ENCODE measurements at regions not wholly inside any gene's neighbourhood (a gene's known extent, or its start where the extent isn't known, plus 50 kb on each side); places are given as distances from the start of the nearest gene placed in this dataset.

- Histone ChIP-seq H3K27me3 (no peaks in the 10 kb centered on the region), H3K4me1 (peaks cover 11% of the 10 kb centered on the region), H3K36me3 (no peaks in the 10 kb centered on the region), H3K4me2 (no peak overlapping the region), H4K20me1 (no peaks in the 10 kb centered on the region), H3K9me3 (no peaks in the 10 kb centered on the region), H3K9ac (no peak overlapping the region), H3K4me3 (no peak overlapping the region), H3K27ac (no peak overlapping the region)
- no peak for TF ChIP-seq Cebpa-rat (IDR thresholded peaks at IDR 0.05)
Observed at GRCh38 chr2:2744958-2745715, 414.1 kb upstream of the MYT1L start.

GRCh38 chr2:2744107-2744506, 413.0 kb upstream of the MYT1L start:
- H3K27ac ChIP-seq, result no peak overlapping the region
- TF ChIP-seq Cebpa-rat (IDR thresholded peaks at IDR 0.05), result no peak

DNA sequence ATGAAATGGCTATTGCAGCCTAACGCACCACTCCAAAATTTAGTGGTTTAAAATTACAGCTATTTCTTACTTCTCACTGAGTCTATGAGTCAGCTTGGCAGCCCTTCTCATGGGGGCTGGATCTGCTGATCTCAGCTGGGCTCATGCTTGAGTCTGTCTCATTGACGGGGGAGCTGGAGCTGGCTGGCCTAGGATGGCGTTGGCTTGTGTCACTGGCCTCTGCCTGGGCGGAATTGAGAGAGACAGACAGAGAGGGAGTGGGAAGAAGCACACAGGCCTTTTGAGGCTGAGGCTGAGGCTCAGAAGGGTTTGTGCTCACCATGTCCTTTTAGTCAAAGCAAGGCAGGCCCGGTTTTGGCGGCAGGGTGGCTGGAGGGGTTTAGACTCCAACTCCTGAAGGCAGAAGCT, 412.1 kb upstream of the MYT1L start:
- no peaks in the 10 kb centered on the region for H3K36me3 ChIP-seq
- no peaks in the 10 kb centered on the region for H3K27me3 ChIP-seq
- no peak overlapping the region for H3K9ac ChIP-seq
- no peak overlapping the region for H3K4me2 ChIP-seq
- no peak for TF ChIP-seq Cebpa-rat (IDR thresholded peaks at IDR 0.05)
- no peaks in the 10 kb centered on the region for H3K9me3 ChIP-seq
- H3K27ac ChIP-seq, result no peak overlapping the region
- H4K20me1 ChIP-seq, result no peaks in the 10 kb centered on the region
- peaks cover 11% of the 10 kb centered on the region for H3K4me1 ChIP-seq
- H3K4me3 ChIP-seq, result no peak overlapping the region

More at GRCh38 chr2:2744107-2744506, 413.0 kb upstream of the MYT1L start:
- Histone ChIP-seq H3K4me1 (peaks cover 11% of the 10 kb centered on the region), H3K27me3 (no peaks in the 10 kb centered on the region), H3K9ac (no peak overlapping the region), H3K9me3 (no peaks in the 10 kb centered on the region), H3K4me3 (no peak overlapping the region), H3K36me3 (no peaks in the 10 kb centered on the region), H4K20me1 (no peaks in the 10 kb centered on the region), H3K4me2 (no peak overlapping the region)

DNA sequence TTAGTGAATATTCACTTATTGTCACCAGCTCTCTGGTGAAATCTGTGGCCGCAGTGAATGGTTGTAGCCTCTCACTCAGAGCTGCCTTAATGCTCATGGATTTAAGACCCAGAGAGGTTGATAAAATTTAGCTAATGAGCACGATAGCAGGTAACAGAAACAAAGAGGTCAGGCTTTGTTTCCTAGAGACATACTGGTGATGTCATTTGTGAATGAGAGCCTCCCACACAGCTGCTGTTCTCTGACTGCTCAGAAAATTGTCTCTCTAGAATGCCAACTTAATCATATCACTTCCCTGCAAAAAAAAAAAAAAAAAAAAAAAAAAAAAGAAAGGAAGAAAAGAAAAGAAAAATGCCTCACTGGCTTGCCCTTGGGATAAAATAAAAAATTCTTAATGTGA, 411.7 kb upstream of the MYT1L start:
- Histone ChIP-seq H3K4me2 (no peak overlapping the region), H3K27ac (no peak overlapping the region), H3K9ac (no peak overlapping the region), H3K36me3 (no peaks in the 10 kb centered on the region), H3K9me3 (no peaks in the 10 kb centered on the region), H3K27me3 (no peaks in the 10 kb centered on the region), H3K4me1 (peaks cover 8% of the 10 kb centered on the region), H3K4me3 (no peak overlapping the region), H4K20me1 (no peaks in the 10 kb centered on the region)
- TF ChIP-seq Cebpa-rat (IDR thresholded peaks at IDR 0.05), result no peak

DNA sequence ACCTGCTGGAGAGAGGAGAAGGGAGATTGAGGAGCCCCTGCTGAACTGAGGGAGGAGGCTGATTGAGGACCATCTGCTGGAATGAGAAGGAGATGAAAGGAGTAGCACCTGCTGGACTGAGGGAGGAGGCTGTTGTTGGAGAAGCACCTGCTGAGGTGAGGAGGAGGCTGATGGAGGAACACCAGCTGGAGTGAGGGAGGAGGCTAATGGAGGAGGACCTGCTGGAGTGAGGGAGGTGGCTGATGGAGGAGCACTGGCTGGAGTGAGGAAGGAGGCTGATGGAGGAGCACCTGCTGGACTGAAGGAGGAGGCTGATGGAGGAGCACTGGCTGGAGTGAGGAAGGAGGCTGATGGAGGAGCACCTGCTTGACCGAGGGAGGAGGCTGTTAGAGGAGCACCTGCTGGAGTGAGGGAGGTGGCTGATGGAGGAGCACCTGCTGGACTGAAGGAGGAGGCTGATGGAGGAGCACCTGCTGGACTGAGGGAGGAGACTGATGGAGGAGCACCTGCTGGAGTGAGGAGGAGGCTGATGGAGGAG, 409.2 kb upstream of the MYT1L start:
- no peak for TF ChIP-seq Cebpa-rat (IDR thresholded peaks at IDR 0.05)
- H3K9me3 ChIP-seq, result no peaks in the 10 kb centered on the region

GRCh38 chr2:2739231-2739795, 408.2 kb upstream of the MYT1L start:
- H4K20me1 ChIP-seq, result no peaks in the 10 kb centered on the region

More for the DNA sequence above, 409.2 kb upstream of the MYT1L start:
- H3K4me2 ChIP-seq, result no peak overlapping the region
- no peak overlapping the region for H3K4me3 ChIP-seq
- no peaks in the 10 kb centered on the region for H4K20me1 ChIP-seq
- H3K27ac ChIP-seq, result no peak overlapping the region
- no peaks in the 10 kb centered on the region for H3K36me3 ChIP-seq
- H3K9ac ChIP-seq, result no peak overlapping the region
- H3K4me1 ChIP-seq, result no peaks in the 10 kb centered on the region
- no peaks in the 10 kb centered on the region for H3K27me3 ChIP-seq

DNA sequence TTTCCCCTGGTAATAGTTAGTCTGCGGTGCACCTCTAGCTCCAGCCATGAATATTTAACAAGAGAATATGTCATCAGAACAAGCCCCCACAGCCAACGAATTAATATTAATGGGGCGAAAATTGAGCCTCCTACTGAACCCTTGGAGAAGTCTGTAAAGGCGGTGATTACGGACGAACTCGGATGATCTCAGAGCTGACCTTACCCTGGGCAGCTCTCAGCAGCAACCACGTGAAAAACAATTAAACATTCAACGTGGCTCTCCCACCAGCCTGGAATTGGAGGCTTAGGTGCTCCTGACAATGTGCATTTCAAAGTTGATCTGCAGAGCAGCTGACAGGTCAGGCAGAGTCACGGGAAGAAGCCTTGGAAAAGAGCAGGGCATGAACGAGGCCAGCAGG, 407.6 kb upstream of the MYT1L start:
- H3K4me1 ChIP-seq, result no peaks in the 10 kb centered on the region
- H4K20me1 ChIP-seq, result no peaks in the 10 kb centered on the region
- H3K4me3 ChIP-seq, result no peak overlapping the region
- no peak overlapping the region for H3K27ac ChIP-seq
- H3K27me3 ChIP-seq, result no peaks in the 10 kb centered on the region
- no peak overlapping the region for H3K9ac ChIP-seq
- H3K36me3 ChIP-seq, result no peaks in the 10 kb centered on the region
- TF ChIP-seq Cebpa-rat (IDR thresholded peaks at IDR 0.05), result no peak
- no peak overlapping the region for H3K4me2 ChIP-seq
- no peaks in the 10 kb centered on the region for H3K9me3 ChIP-seq

More at GRCh38 chr2:2739231-2739795, 408.2 kb upstream of the MYT1L start:
- no peak for TF ChIP-seq Cebpa-rat (IDR thresholded peaks at IDR 0.05)
- Histone ChIP-seq H3K4me3 (no peak overlapping the region), H3K9ac (no peak overlapping the region), H3K27ac (no peak overlapping the region), H3K4me2 (no peak overlapping the region), H3K27me3 (no peaks in the 10 kb centered on the region), H3K9me3 (no peaks in the 10 kb centered on the region), H3K36me3 (no peaks in the 10 kb centered on the region), H3K4me1 (no peaks in the 10 kb centered on the region)

DNA sequence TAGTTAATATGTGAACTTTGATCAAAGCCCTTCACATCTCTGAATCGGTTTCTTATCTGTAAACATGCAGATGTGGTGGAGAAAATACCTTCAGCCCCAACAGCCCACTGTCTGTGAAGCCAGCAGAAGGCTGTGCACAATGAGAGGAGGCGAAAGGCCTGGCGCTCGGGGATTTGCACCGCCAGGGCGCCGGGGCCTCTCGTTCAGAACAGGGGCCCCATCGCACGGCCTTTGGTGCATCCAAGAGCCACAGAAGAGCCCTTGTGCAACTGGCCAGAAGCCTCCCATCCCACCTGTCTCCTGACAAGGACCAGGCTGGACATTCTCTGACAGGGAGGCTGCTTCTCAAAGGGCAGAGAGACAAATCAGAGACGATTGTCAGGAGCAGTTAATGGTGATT, 407.2 kb upstream of the MYT1L start:
- H3K27me3 ChIP-seq, result no peaks in the 10 kb centered on the region
- no peaks in the 10 kb centered on the region for H3K36me3 ChIP-seq
- H3K4me3 ChIP-seq, result no peak overlapping the region
- H3K4me2 ChIP-seq, result no peak overlapping the region
- H3K4me1 ChIP-seq, result no peaks in the 10 kb centered on the region
- H3K27ac ChIP-seq, result no peak overlapping the region
- H4K20me1 ChIP-seq, result no peaks in the 10 kb centered on the region
- TF ChIP-seq Cebpa-rat (IDR thresholded peaks at IDR 0.05), result no peak
- no peaks in the 10 kb centered on the region for H3K9me3 ChIP-seq
- H3K9ac ChIP-seq, result no peak overlapping the region

DNA sequence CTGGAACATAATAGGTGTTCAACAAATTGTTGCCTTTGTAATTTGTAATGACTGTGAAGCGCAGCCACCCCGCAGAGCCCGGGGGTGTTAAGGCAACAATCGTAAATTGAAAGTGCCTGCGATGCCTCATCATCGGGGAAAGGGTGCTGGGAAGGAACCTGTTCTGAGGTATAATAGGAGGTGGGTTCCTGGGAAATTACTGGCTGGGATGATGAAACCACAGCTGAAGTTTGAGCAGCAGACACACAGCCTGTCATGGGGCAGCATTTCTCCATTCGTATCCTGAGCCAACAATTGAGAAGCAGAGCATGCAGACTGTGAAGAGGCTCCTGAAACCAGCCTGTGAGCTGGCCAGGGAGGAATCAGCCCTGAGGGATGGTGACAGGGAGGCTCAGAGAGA, 404.0 kb upstream of the MYT1L start:
- Histone ChIP-seq H3K9me3 (no peaks in the 10 kb centered on the region), H3K9ac (no peak overlapping the region), H3K4me3 (no peak overlapping the region), H3K4me1 (no peaks in the 10 kb centered on the region), H3K27ac (no peak overlapping the region), H4K20me1 (no peaks in the 10 kb centered on the region), H3K27me3 (no peaks in the 10 kb centered on the region), H3K4me2 (no peak overlapping the region), H3K36me3 (no peaks in the 10 kb centered on the region)
- TF ChIP-seq Cebpa-rat (IDR thresholded peaks at IDR 0.05), result no peak

DNA sequence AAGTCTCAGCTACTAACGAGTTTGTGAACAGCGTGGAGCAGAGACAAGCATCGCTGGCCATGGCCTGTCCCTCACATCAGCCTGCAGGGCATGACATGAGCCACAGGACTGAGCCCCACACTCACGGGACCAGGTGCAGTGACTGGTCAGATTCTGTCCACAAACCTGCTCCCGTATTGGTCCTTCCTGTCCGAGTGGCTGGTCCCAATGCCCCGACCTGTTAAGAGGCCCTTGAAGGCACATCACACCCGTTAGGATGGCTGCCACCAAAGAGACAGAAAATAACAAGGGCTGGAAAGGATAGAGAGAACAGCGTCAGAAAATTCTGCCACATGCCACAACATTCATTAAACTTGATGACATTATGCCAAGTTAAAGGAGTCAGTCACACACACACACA, 403.2 kb upstream of the MYT1L start:
- H3K36me3 ChIP-seq, result no peaks in the 10 kb centered on the region
- H3K9ac ChIP-seq, result no peak overlapping the region
- no peaks in the 10 kb centered on the region for H3K9me3 ChIP-seq
- H3K27me3 ChIP-seq, result no peaks in the 10 kb centered on the region
- no peak for TF ChIP-seq Cebpa-rat (IDR thresholded peaks at IDR 0.05)
- H3K4me3 ChIP-seq, result no peak overlapping the region
- H3K27ac ChIP-seq, result no peak overlapping the region
- no peak overlapping the region for H3K4me2 ChIP-seq
- no peaks in the 10 kb centered on the region for H4K20me1 ChIP-seq
- H3K4me1 ChIP-seq, result no peaks in the 10 kb centered on the region
